Effector memory CD4-positive, alpha-beta T cell (primary cell): ENCODE measurements at regions not wholly inside any gene's neighbourhood (a gene's known extent, or its start where the extent isn't known, plus 50 kb on each side); places are given as distances from the start of the nearest gene placed in this dataset.

Experiments used
- DNase-seq, 3 donors: peaks; one replicate each; pipeline ENCODE4 v3.0.0-alpha.2; 2020
- H3K27ac ChIP-seq: 2 replicates; pipeline ENCODE4 v1.7.0; 2013; ENCODE audit warnings: mild to moderate bottlenecking, low read length, moderate library complexity; ENCODE audit not compliant: insufficient read depth, poor library complexity, severe bottlenecking
- H3K27me3 ChIP-seq: replicated peaks from 2 replicates; pipeline ENCODE4 v1.7.0; 2013; ENCODE audit warnings: mild to moderate bottlenecking, low read length; ENCODE audit not compliant: insufficient read depth, control insufficient read depth, poor library complexity, severe bottlenecking
- H3K36me3 ChIP-seq: 2 replicates; pipeline ENCODE4 v1.7.0; 2013; ENCODE audit warnings: mild to moderate bottlenecking, low read length, moderate library complexity; ENCODE audit not compliant: control insufficient read depth, insufficient read depth
- H3K4me1 ChIP-seq: 2 replicates; pipeline ENCODE4 v1.7.0; 2013; ENCODE audit warnings: low read length, mild to moderate bottlenecking; ENCODE audit not compliant: control insufficient read depth, insufficient read depth, poor library complexity, severe bottlenecking
- H3K4me3 ChIP-seq: 2 replicates; pipeline ENCODE4 v1.7.0; 2013; ENCODE audit warnings: low read length, low read depth, mild to moderate bottlenecking; ENCODE audit not compliant: insufficient read depth, poor library complexity, severe bottlenecking
- H3K9me3 ChIP-seq: 2 replicates; pipeline ENCODE4 v1.7.0; 2013; ENCODE audit warnings: mild to moderate bottlenecking, low read length, moderate library complexity; ENCODE audit not compliant: control insufficient read depth

DNA sequence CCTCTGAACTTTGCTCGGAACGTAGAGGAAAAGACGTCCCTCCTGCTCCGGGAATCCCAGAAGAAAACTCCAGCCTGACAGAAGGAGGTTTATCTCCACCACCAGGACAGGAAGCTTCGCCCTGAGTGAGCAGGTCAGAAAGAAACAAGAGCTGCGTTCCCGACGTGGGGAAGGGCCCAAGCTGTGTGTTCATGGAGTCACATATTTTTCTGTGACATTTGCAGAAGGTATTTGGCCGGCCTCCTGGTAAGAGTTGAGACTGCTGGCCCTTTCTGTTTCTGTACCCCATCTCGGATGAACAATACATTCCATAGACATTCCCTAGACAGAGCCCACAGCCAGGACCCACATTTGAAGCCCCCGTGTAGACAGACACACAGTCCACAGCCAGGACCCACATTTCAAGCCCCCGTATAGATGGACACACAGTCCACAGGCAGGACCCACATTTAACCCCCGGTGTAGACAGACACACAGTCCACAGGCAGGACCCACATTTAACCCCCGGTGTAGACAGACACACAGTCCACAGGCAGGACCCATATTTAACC is 230.8 kb downstream of the SHOX start:
- Histone ChIP-seq H3K4me3 (no peak overlapping the region), H3K27ac (no peak overlapping the region), H3K4me1 (no peaks in the 10 kb centered on the region), H3K9me3 (no peaks in the 10 kb centered on the region), H3K27me3 (no peaks in the 10 kb centered on the region), H3K36me3 (no peaks in the 10 kb centered on the region)
- DNase-seq, result no peak

DNA sequence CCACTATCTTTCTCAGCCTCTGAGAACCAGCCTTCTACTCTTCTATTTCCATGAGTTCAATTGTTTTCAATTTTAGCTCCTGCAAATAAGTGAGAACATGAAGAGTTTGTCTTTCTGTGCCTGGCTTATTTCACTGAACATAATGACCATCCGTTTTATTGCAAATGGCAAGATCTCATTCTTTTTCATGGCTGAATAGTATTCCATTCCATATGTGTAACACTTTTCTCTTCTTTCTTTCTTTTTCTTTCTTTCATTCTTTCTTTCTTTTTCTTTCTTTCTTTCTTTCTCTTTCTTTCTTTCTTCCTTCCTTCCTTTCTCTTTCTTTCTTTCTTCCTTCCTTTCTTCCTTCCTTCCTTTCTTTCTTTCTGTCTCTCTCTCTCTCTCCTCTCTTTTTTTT is 228.7 kb downstream of the SHOX start:
- no peak overlapping the region for H3K4me3 ChIP-seq
- no peak for DNase-seq
- no peak overlapping the region for H3K27ac ChIP-seq
- no peaks in the 10 kb centered on the region for H3K4me1 ChIP-seq
- no peaks in the 10 kb centered on the region for H3K27me3 ChIP-seq
- no peaks in the 10 kb centered on the region for H3K9me3 ChIP-seq
- no peaks in the 10 kb centered on the region for H3K36me3 ChIP-seq

DNA sequence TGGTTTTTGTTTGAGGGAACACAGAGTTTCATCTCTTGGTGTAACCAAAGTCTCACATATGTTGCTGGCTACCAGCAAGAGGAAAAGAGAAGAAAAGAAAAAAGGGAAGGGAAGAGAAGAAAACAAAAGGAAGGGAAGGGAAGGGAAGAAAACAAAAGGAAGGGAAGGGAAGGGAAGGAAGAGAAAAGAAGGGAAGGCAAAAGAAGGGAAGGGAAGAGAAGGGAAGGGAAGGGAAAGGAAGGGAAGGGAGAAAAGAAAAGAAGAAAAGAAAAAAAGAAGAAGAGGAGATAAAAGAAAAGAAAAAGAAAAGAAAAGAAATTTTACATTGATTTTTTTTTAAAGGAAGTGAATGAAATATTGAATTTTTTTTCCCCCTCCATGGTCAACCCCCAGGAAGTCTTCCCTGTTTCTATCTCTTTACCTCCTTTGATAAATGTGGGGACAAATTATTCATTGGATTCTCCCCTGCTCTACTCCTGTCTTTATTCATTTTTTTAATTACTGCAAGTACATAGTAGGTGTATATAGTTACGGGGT is 228.0 kb downstream of the SHOX start:
- Histone ChIP-seq H3K27ac (no peak overlapping the region), H3K27me3 (no peaks in the 10 kb centered on the region), H3K36me3 (no peaks in the 10 kb centered on the region), H3K4me3 (no peak overlapping the region), H3K4me1 (no peaks in the 10 kb centered on the region), H3K9me3 (no peaks in the 10 kb centered on the region)
- no peak for DNase-seq

DNA sequence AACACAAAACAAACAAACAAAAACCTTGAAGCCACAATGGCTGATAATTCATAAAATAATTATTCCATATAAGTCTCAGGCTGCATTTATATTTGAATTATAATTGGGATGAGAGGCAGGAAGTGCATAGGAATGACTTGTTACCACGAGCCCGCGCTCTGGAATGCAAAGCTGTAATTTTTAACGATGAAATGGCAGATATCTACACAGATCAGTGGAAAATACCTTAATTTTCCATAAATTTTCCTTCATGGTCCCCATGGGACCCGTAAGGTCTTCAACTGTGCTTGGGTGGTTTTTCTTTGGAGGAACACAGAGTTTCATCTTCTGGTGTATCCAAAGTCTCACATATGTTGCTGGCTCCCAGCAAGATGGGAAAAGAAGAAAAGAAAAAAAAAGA is 226.8 kb downstream of the SHOX start:
- no peak for DNase-seq
- Histone ChIP-seq H3K27me3 (no peaks in the 10 kb centered on the region), H3K27ac (no peak overlapping the region), H3K4me1 (no peaks in the 10 kb centered on the region), H3K4me3 (no peak overlapping the region), H3K36me3 (no peaks in the 10 kb centered on the region), H3K9me3 (no peaks in the 10 kb centered on the region)

DNA sequence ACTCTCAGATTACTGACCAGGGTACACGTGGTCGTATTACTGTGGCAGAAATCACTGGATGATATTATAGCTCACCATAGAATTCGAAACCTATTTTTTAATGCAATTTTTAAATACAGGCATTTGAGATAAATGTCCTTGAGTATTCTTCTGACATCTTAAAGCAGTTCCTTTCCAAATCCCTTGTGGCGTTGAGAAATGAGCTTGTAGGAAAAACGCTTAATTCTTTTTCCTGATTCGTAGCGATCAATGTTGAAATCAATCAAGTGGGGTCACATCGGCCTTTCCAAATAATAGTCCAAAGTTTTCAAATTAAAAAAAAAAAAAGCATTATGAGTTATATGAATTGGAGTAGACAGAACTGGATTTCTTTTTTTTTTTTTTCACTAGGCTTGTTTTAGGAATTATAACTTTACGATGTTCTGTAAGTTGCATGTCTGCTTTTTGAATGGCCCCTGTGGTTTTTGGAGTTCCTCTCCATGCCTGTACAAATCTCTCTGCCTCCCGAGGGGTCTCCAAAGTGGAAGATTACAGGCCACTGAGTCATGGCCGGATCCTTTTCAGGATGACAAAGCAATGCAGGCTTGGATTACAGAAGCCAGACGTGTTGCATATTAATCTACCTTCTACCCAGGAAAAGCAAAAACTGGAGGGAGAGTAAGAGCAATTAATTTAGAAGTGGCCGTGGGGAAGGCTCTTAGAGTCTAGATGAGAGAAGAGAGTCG is 226.1 kb downstream of the SHOX start:
- H3K4me3 ChIP-seq, result no peak overlapping the region
- H3K27ac ChIP-seq, result no peak overlapping the region
- no peaks in the 10 kb centered on the region for H3K4me1 ChIP-seq
- DNase-seq, result no peak
- H3K36me3 ChIP-seq, result no peaks in the 10 kb centered on the region
- no peaks in the 10 kb centered on the region for H3K27me3 ChIP-seq
- no peaks in the 10 kb centered on the region for H3K9me3 ChIP-seq

DNA sequence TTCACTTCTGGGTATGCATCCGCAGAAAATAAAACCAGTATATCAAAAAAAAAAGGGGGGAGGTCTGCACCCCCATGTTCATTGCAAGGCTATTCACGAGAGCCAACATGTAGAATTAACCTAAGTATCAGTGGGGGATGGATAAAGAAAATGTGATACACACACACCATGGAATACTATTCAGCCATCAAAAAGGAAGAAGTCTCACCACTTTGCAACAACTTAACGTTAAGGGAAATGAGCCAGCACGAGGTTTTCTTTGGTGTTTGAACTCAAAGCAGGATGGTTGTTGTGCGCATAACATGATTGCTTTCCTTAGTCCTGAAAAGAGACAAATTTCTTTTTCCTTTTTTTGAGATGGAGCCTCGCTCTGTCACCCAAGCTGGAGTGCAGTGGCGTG is 222.7 kb downstream of the SHOX start:
- Histone ChIP-seq H3K9me3 (no peaks in the 10 kb centered on the region), H3K4me1 (no peaks in the 10 kb centered on the region), H3K36me3 (no peaks in the 10 kb centered on the region), H3K27me3 (no peaks in the 10 kb centered on the region), H3K4me3 (no peak overlapping the region), H3K27ac (no peak overlapping the region)
- DNase-seq, result no peak

DNA sequence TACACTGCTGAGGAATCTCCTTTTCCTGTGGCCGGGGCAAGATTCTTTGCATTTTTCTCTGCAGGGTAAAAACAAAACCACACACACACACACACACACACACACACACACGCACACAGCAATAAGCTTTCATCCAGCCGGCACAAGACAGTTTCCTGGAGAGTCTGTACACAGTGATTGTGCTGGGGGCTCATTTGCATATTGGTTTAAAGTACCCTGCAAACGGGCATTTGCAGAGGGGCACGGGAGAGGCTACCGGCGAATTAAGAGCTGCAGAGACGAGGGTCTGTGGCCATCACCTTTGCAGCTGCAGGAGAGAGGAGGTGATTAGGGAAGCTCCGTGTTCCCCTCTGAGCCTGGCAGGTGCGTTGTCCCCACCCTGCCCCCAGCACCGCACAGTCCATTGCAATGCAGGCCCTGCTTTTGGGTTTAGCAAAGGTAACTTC is 219.9 kb downstream of the SHOX start:
- Histone ChIP-seq H3K27me3 (no peaks in the 10 kb centered on the region), H3K36me3 (no peaks in the 10 kb centered on the region), H3K9me3 (no peaks in the 10 kb centered on the region), H3K4me1 (no peaks in the 10 kb centered on the region), H3K27ac (no peak overlapping the region), H3K4me3 (no peak overlapping the region)
- DNase-seq, result no peak

DNA sequence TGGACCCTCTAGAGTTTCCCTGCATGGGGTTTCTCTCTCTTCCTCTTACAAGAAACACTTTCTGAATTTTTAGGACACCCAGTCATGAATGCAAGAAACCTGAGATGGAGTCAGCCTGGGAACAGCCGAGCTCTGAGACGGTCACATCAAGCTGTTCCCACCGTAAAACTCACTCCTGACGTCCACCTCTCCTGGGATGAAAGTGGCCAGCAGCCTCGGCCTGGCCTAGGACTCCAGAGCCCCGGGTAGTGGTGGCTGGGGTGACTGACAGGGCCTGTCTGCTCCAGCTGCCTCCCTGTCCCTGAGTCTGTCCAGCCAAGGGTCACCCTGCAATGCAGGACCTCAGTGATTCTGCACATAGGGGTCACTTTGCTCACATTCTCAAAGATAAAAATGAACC is 217.8 kb downstream of the SHOX start:
- Histone ChIP-seq H3K36me3 (no peaks in the 10 kb centered on the region), H3K27me3 (no peaks in the 10 kb centered on the region), H3K27ac (no peak overlapping the region), H3K4me1 (no peaks in the 10 kb centered on the region), H3K4me3 (no peak overlapping the region), H3K9me3 (no peaks in the 10 kb centered on the region)
- DNase-seq, result no peak

DNA sequence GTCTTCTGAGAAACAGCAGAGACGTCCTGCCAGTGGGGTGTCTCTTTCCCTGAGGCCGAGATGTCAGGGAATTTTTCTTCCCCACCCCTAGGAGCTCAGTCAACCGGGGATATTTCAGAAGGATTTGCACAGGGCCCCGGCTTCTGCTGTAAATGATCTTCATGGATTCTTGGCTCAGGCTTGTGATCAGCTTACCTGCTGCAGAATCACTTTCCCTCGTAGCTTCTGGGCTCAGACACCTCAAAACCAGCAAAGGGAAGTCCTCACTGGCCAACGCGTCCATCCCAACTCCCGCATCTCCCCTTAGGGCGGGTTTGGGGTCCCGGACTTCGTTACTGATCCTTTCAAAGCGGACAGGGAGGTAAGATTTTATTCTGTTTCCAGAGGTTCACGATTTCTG is 212.7 kb downstream of the SHOX start:
- Histone ChIP-seq H3K36me3 (no peaks in the 10 kb centered on the region), H3K4me1 (no peaks in the 10 kb centered on the region), H3K9me3 (no peaks in the 10 kb centered on the region), H3K4me3 (no peak overlapping the region), H3K27me3 (no peaks in the 10 kb centered on the region), H3K27ac (no peak overlapping the region)
- no peak for DNase-seq

DNA sequence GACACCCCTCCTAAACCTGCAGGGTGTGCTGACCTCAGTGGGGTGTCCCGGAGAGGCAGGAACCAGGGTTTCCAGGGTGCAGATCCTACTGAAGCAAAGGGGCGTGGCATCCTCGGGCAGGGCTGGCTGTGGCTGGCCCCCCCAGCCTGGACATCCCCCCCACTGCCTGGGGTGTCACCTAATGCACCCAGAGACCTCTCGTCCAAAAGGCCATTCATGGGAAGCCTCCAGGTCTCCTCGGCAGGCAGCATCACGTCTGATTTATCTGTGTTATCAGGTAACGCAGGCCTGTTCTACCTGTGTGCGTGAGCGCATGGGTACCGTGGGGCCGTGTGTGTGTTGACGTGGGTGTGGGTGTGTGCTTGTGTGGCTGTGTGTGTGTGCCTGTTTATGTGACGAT is 210.0 kb downstream of the SHOX start:
- H3K27me3 ChIP-seq, result no peaks in the 10 kb centered on the region
- no peak overlapping the region for H3K4me3 ChIP-seq
- H3K9me3 ChIP-seq, result peaks cover 6% of the 10 kb centered on the region
- H3K27ac ChIP-seq, result no peak overlapping the region
- DNase-seq, result no peak
- H3K36me3 ChIP-seq, result no peaks in the 10 kb centered on the region
- H3K4me1 ChIP-seq, result no peaks in the 10 kb centered on the region
